Vagina (tissue), 2 donors: ENCODE measurements at regions not wholly inside any gene's neighbourhood (a gene's known extent, or its start where the extent isn't known, plus 50 kb on each side); places are given as distances from the start of the nearest gene placed in this dataset.

Experiments used
- DNase-seq, 2 donors: peaks; one replicate each; pipeline ENCODE4 v3.0.0-alpha.2; 2017; ENCODE audit errors: extremely low spot score in 2 of 2
- H3K27ac ChIP-seq: fragments of 200-600 bp; sonication (generic); one replicate; pipeline ENCODE4 v1.5.1; 2019
- H3K27me3 ChIP-seq: fragments of 200-600 bp; sonication (generic); one replicate; pipeline ENCODE4 v1.5.1; 2019
- H3K36me3 ChIP-seq, 2 donors: fragments of 200-600 bp; sonication (generic); one replicate each; pipeline ENCODE4 v1.5.1; 2017 to 2019
- H3K4me1 ChIP-seq: fragments of 200-600 bp; sonication (generic); one replicate; pipeline ENCODE4 v1.5.1; 2019
- H3K4me3 ChIP-seq, 2 donors: fragments of 200-600 bp; sonication (generic); 1 replicate in 1 of 2; 2 replicates in 1 of 2; pipeline ENCODE4 v1.5.1; 2016 to 2019
- H3K9me3 ChIP-seq: fragments of 200-600 bp; sonication (generic); one replicate; pipeline ENCODE4 v1.5.1; 2019
- POLR2A ChIP-seq, 2 donors: fragments of 450-650 bp; IDR thresholded peaks; one replicate each; pipeline ENCODE4 v1.6.1; 2017; ENCODE audit warnings: antibody characterized with exemption in 2 of 2, mild to moderate bottlenecking in 2 of 2, moderate library complexity in 2 of 2
- POLR2AphosphoS5 ChIP-seq, 2 donors: sonication (generic); formaldehyde crosslinking; IDR thresholded peaks; one replicate each; pipeline ENCODE4 v1.9.0; 2017; ENCODE audit warnings: antibody characterized with exemption in 2 of 2, mild to moderate bottlenecking in 2 of 2, low read depth in 1 of 2; ENCODE audit not compliant: insufficient read depth in 1 of 2
- intact Hi-C: fragments of 100-400 bp; cut with DNase I; formaldehyde crosslinking; loops from one replicate; pipeline ENCODE4 v1.15.1; 2023
- TF ChIP-seq, protein P1 (sequence below), 3 experiments: fragments of 450-650 bp in 2 of 3; fragments of 200-600 bp in 1 of 3; sonication (generic) in 1 of 3; IDR thresholded peaks; one replicate each; pipeline ENCODE4 v1.5.1; 2017 to 2019; ENCODE audit warnings: antibody characterized with exemption in 3 of 3, mild to moderate bottlenecking in 2 of 3, moderate library complexity in 2 of 3

- no peak for DNase-seq
- H3K4me3 ChIP-seq: no peak overlapping the region
- no peaks in the 10 kb centered on the region for H3K27me3 ChIP-seq
- H3K4me1 ChIP-seq: no peaks in the 10 kb centered on the region
- H3K27ac ChIP-seq: no peak overlapping the region
- intact Hi-C loops: no loop called here
- TF ChIP-seq, protein P1, sequence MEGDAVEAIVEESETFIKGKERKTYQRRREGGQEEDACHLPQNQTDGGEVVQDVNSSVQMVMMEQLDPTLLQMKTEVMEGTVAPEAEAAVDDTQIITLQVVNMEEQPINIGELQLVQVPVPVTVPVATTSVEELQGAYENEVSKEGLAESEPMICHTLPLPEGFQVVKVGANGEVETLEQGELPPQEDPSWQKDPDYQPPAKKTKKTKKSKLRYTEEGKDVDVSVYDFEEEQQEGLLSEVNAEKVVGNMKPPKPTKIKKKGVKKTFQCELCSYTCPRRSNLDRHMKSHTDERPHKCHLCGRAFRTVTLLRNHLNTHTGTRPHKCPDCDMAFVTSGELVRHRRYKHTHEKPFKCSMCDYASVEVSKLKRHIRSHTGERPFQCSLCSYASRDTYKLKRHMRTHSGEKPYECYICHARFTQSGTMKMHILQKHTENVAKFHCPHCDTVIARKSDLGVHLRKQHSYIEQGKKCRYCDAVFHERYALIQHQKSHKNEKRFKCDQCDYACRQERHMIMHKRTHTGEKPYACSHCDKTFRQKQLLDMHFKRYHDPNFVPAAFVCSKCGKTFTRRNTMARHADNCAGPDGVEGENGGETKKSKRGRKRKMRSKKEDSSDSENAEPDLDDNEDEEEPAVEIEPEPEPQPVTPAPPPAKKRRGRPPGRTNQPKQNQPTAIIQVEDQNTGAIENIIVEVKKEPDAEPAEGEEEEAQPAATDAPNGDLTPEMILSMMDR (IDR thresholded peaks at IDR 0.05): no peak
- no peaks in the 10 kb centered on the region for H3K36me3 ChIP-seq
- H3K9me3 ChIP-seq: no peaks in the 10 kb centered on the region
These were observed 296.5 kb upstream of the TCF4 start for GRCh38 chr18:55884498-55884897.

DNA sequence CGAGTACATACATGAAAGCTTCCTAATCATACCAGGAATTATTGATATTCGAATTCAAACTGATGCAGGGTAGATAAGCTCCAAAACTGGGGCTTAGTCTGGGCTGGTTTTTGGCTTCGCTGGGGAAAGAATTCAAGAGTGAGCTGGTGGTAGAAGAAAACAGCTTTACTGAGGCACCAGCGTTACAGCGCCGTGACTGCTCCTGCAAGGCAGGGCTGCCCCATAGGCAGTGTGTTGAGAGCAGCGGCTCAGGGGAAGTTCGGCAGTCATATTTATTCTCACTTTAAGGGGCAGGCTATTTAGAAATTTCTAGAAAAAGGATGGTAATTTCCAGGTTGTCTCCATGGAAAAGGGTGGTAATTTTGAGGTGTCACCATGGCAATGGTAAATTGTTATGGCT lies 292.6 kb upstream of the TCF4 start:
- intact Hi-C loops: no loop called here
- DNase-seq: no peak
- no peak for TF ChIP-seq POLR2A (IDR thresholded peaks at IDR 0.05)
- TF ChIP-seq POLR2AphosphoS5 (IDR thresholded peaks at IDR 0.05; ENCODE audit: insufficient read depth in 1 of 2, low read depth in 1 of 2): no peak
- TF ChIP-seq, protein P1 (IDR thresholded peaks at IDR 0.05): no peak
- Histone ChIP-seq H3K36me3 (no peaks in the 10 kb centered on the region), H3K9me3 (no peaks in the 10 kb centered on the region), H3K4me3 (no peak overlapping the region), H3K27me3 (no peaks in the 10 kb centered on the region), H3K27ac (no peak overlapping the region), H3K4me1 (no peaks in the 10 kb centered on the region)

GRCh38 chr18:55879331-55879730 lies 291.3 kb upstream of the TCF4 start:
- Histone ChIP-seq H3K36me3 (no peaks in the 10 kb centered on the region), H3K4me1 (no peaks in the 10 kb centered on the region), H3K27me3 (no peaks in the 10 kb centered on the region), H3K4me3 (no peak overlapping the region), H3K9me3 (no peaks in the 10 kb centered on the region), H3K27ac (no peak overlapping the region)
- TF ChIP-seq, protein P1 (IDR thresholded peaks at IDR 0.05): no peak
- TF ChIP-seq POLR2A (IDR thresholded peaks at IDR 0.05): no peak
- TF ChIP-seq POLR2AphosphoS5 (IDR thresholded peaks at IDR 0.05; ENCODE audit: insufficient read depth in 1 of 2, low read depth in 1 of 2): no peak
- no peak for DNase-seq
- intact Hi-C loops: no loop called here

GRCh38 chr18:55878224-55878623 lies 290.2 kb upstream of the TCF4 start:
- no peaks in the 10 kb centered on the region for H3K9me3 ChIP-seq
- DNase-seq: no peak
- H3K36me3 ChIP-seq: no peaks in the 10 kb centered on the region
- H3K27me3 ChIP-seq: no peaks in the 10 kb centered on the region
- H3K27ac ChIP-seq: no peak overlapping the region
- H3K4me1 ChIP-seq: no peaks in the 10 kb centered on the region
- no peak for TF ChIP-seq POLR2A (IDR thresholded peaks at IDR 0.05)
- no peak for TF ChIP-seq POLR2AphosphoS5 (IDR thresholded peaks at IDR 0.05; ENCODE audit: insufficient read depth in 1 of 2, low read depth in 1 of 2)
- TF ChIP-seq, protein P1 (IDR thresholded peaks at IDR 0.05): no peak
- intact Hi-C loops: no loop called here
- no peak overlapping the region for H3K4me3 ChIP-seq

DNA sequence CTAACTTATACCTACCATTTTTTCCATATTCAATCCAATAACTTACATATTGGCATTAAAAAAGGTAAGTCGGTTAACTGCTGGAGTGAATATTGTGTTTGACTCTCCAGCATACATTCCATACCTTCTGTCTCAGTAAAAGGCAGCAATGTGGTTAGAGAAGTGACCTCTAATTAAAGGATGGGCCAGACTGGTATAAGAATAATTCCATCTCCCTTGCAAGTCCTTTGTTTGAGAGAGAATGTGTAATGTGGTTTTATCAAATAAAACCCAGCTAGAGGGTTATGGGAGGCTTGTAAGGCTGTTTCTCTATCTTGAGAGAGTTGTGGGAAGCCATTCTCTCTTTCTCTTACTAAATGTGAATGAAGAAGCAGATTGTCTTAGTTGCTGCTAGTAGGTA lies 289.3 kb upstream of the TCF4 start:
- no peaks in the 10 kb centered on the region for H3K36me3 ChIP-seq
- no peaks in the 10 kb centered on the region for H3K9me3 ChIP-seq
- H3K27ac ChIP-seq: no peak overlapping the region
- H3K27me3 ChIP-seq: no peaks in the 10 kb centered on the region
- no peak for TF ChIP-seq POLR2A (IDR thresholded peaks at IDR 0.05)
- TF ChIP-seq, protein P1 (IDR thresholded peaks at IDR 0.05): no peak
- DNase-seq: no peak
- H3K4me3 ChIP-seq: no peak overlapping the region
- intact Hi-C loops: no loop called here
- no peaks in the 10 kb centered on the region for H3K4me1 ChIP-seq
